H1 (cell line): ENCODE measurements at regions not wholly inside any gene's neighbourhood (a gene's known extent, or its start where the extent isn't known, plus 50 kb on each side); places are given as distances from the start of the nearest gene placed in this dataset.

Experiments used
- PHF8 ChIP-seq: fragments of 200-600 bp; sonication (generic); conservative IDR thresholded peaks from 2 replicates; pipeline ENCODE4 v1.7.1; 2012; ENCODE audit warnings: low read depth, mild to moderate bottlenecking, inconsistent platforms, low read length, moderate library complexity
- SIX5 ChIP-seq: IDR thresholded peaks from 2 replicates; pipeline ENCODE4 v1.6.1; 2011; ENCODE audit warnings: mild to moderate bottlenecking, low read depth, low read length

GRCh38 chr12:29880987-29881386, 97.2 kb upstream of the TMTC1 start (continued):
- no peak for TF ChIP-seq PHF8
- TF ChIP-seq SIX5 = no peak
- TF ChIP-seq, all 59 proteins: peak for 0
